ENCODE measurements at regions not wholly inside any gene's neighbourhood (a gene's known extent, or its start where the extent isn't known, plus 50 kb on each side); places are given as distances from the start of the nearest gene placed in this dataset.

- Histone ChIP-seq H3K27ac (ENCODE audit: low read depth in 1 of 3, low read length in 2 of 3) (no peak overlapping the region), H3K4me1 (ENCODE audit: control insufficient read depth in 3 of 3, insufficient read depth in 2 of 3, low read depth in 1 of 3, low read length in 2 of 3) (peaks cover 0 to 6% (median 0%) of the 10 kb centered on the region in 3 donors), H3K36me3 (ENCODE audit: control insufficient read depth in 3 of 3, insufficient read depth in 2 of 3, low read depth in 1 of 3, low read length in 3 of 3) (no peaks in the 10 kb centered on the region), H3K9me3 (ENCODE audit: control insufficient read depth in 2 of 2, insufficient read depth in 1 of 2, low read depth in 1 of 2, low read length in 1 of 2) (no peaks in the 10 kb centered on the region), H3K27me3 (ENCODE audit: control insufficient read depth in 3 of 3, insufficient read depth in 3 of 3, low read length in 3 of 3) (peaks cover 0 to 2% (median 0%) of the 10 kb centered on the region in 3 donors), H3K4me3 (ENCODE audit: low read depth in 1 of 3, low read length in 3 of 3) (no peak overlapping the region)
- DNase-seq (no peak), FAIRE-seq (no peak)
- 80 to 87% (median 85%) methylated on average over 8 of the region's 8 CpGs for WGBS, 3 donors
These were observed 262.4 kb upstream of the HMGA2 start for GRCh38 chr12:65561798-65562382.

- Histone ChIP-seq H3K4me1 (ENCODE audit: control insufficient read depth in 3 of 3, insufficient read depth in 2 of 3, low read depth in 1 of 3, low read length in 2 of 3) (peaks cover 0 to 6% (median 0%) of the 10 kb centered on the region in 3 donors), H3K36me3 (ENCODE audit: control insufficient read depth in 3 of 3, insufficient read depth in 2 of 3, low read depth in 1 of 3, low read length in 3 of 3) (no peaks in the 10 kb centered on the region), H3K27ac (ENCODE audit: low read depth in 1 of 3, low read length in 2 of 3) (peak overlapping the region in 1 of 3 donors; percentile 0), H3K27me3 (ENCODE audit: control insufficient read depth in 3 of 3, insufficient read depth in 3 of 3, low read length in 3 of 3) (peaks cover 0 to 2% (median 0%) of the 10 kb centered on the region in 3 donors), H3K4me3 (ENCODE audit: low read depth in 1 of 3, low read length in 3 of 3) (no peak overlapping the region), H3K9me3 (ENCODE audit: control insufficient read depth in 2 of 2, insufficient read depth in 1 of 2, low read depth in 1 of 2, low read length in 1 of 2) (no peaks in the 10 kb centered on the region)
- WGBS, 3 donors = 44 to 45% (median 45%) methylated on average over 11 of the region's 11 CpGs
- DNase-seq = peak in 1 of 2 donors; percentile 16
- FAIRE-seq = no peak
These were observed 258.4 kb upstream of the HMGA2 start for GRCh38 chr12:65565601-65566560.

- 9 to 35% (median 22%) methylated on average over 1 of the region's 1 CpG for WGBS, 3 donors
- Histone ChIP-seq H3K9me3 (ENCODE audit: control insufficient read depth in 2 of 2, insufficient read depth in 1 of 2, low read depth in 1 of 2, low read length in 1 of 2) (no peaks in the 10 kb centered on the region), H3K4me3 (ENCODE audit: low read depth in 1 of 3, low read length in 3 of 3) (no peak overlapping the region), H3K27ac (ENCODE audit: low read depth in 1 of 3, low read length in 2 of 3) (no peak overlapping the region), H3K36me3 (ENCODE audit: control insufficient read depth in 3 of 3, insufficient read depth in 2 of 3, low read depth in 1 of 3, low read length in 3 of 3) (no peaks in the 10 kb centered on the region), H3K4me1 (ENCODE audit: control insufficient read depth in 3 of 3, insufficient read depth in 2 of 3, low read depth in 1 of 3, low read length in 2 of 3) (peaks cover 0 to 6% (median 0%) of the 10 kb centered on the region in 3 donors), H3K27me3 (ENCODE audit: control insufficient read depth in 3 of 3, insufficient read depth in 3 of 3, low read length in 3 of 3) (peaks cover 0 to 2% (median 0%) of the 10 kb centered on the region in 3 donors)
- DNase-seq = no peak
- no peak for FAIRE-seq
These were observed 257.5 kb upstream of the HMGA2 start for GRCh38 chr12:65566751-65567150.

- FAIRE-seq (no peak), DNase-seq (no peak)
- Histone ChIP-seq H3K9me3 (ENCODE audit: control insufficient read depth in 2 of 2, insufficient read depth in 1 of 2, low read depth in 1 of 2, low read length in 1 of 2) (no peaks in the 10 kb centered on the region), H3K27ac (ENCODE audit: low read depth in 1 of 3, low read length in 2 of 3) (no peak overlapping the region), H3K27me3 (ENCODE audit: control insufficient read depth in 3 of 3, insufficient read depth in 3 of 3, low read length in 3 of 3) (peaks cover 0 to 2% (median 0%) of the 10 kb centered on the region in 3 donors), H3K36me3 (ENCODE audit: control insufficient read depth in 3 of 3, insufficient read depth in 2 of 3, low read depth in 1 of 3, low read length in 3 of 3) (no peaks in the 10 kb centered on the region), H3K4me3 (ENCODE audit: low read depth in 1 of 3, low read length in 3 of 3) (no peak overlapping the region), H3K4me1 (ENCODE audit: control insufficient read depth in 3 of 3, insufficient read depth in 2 of 3, low read depth in 1 of 3, low read length in 2 of 3) (peaks cover 0 to 6% (median 0%) of the 10 kb centered on the region in 3 donors)
- WGBS, 3 donors = 57 to 66% (median 58%) methylated on average over 3 of the region's 3 CpGs
These were observed 256.5 kb upstream of the HMGA2 start for GRCh38 chr12:65567820-65568219.

- 75 to 82% (median 77%) methylated on average over 4 of the region's 4 CpGs for WGBS, 3 donors
- H3K4me1 ChIP-seq (ENCODE audit: control insufficient read depth in 3 of 3, insufficient read depth in 2 of 3, low read depth in 1 of 3, low read length in 2 of 3) = peaks cover 0 to 6% (median 0%) of the 10 kb centered on the region in 3 donors
- FAIRE-seq = no peak
- H3K4me3 ChIP-seq (ENCODE audit: low read depth in 1 of 3, low read length in 3 of 3) = no peak overlapping the region
- no peaks in the 10 kb centered on the region for H3K9me3 ChIP-seq (ENCODE audit: control insufficient read depth in 2 of 2, insufficient read depth in 1 of 2, low read depth in 1 of 2, low read length in 1 of 2)
- no peak for DNase-seq
- H3K36me3 ChIP-seq (ENCODE audit: control insufficient read depth in 3 of 3, insufficient read depth in 2 of 3, low read depth in 1 of 3, low read length in 3 of 3) = no peaks in the 10 kb centered on the region
- H3K27me3 ChIP-seq (ENCODE audit: control insufficient read depth in 3 of 3, insufficient read depth in 3 of 3, low read length in 3 of 3) = no peaks in the 10 kb centered on the region
- H3K27ac ChIP-seq (ENCODE audit: low read depth in 1 of 3, low read length in 2 of 3) = no peak overlapping the region
These were observed 255.8 kb upstream of the HMGA2 start for GRCh38 chr12:65568517-65568916.

- no peak overlapping the region for H3K27ac ChIP-seq (ENCODE audit: low read depth in 1 of 3, low read length in 2 of 3)
- H3K27me3 ChIP-seq (ENCODE audit: control insufficient read depth in 3 of 3, insufficient read depth in 3 of 3, low read length in 3 of 3) = no peaks in the 10 kb centered on the region
- FAIRE-seq = no peak
- H3K4me3 ChIP-seq (ENCODE audit: low read depth in 1 of 3, low read length in 3 of 3) = no peak overlapping the region
- peaks cover 0 to 3% of the 10 kb centered on the region in 2 donors for H3K9me3 ChIP-seq (ENCODE audit: control insufficient read depth in 2 of 2, insufficient read depth in 1 of 2, low read depth in 1 of 2, low read length in 1 of 2)
- 75 to 84% (median 78%) methylated on average over 4 of the region's 4 CpGs for WGBS, 3 donors
- no peak for DNase-seq
- H3K4me1 ChIP-seq (ENCODE audit: control insufficient read depth in 3 of 3, insufficient read depth in 2 of 3, low read depth in 1 of 3, low read length in 2 of 3) = peaks cover 0 to 6% (median 0%) of the 10 kb centered on the region in 3 donors
- no peaks in the 10 kb centered on the region for H3K36me3 ChIP-seq (ENCODE audit: control insufficient read depth in 3 of 3, insufficient read depth in 2 of 3, low read depth in 1 of 3, low read length in 3 of 3)
These were observed 253.7 kb upstream of the HMGA2 start for GRCh38 chr12:65570451-65571130.

- Histone ChIP-seq H3K4me1 (ENCODE audit: control insufficient read depth in 3 of 3, insufficient read depth in 2 of 3, low read depth in 1 of 3, low read length in 2 of 3) (no peaks in the 10 kb centered on the region), H3K36me3 (ENCODE audit: control insufficient read depth in 3 of 3, insufficient read depth in 2 of 3, low read depth in 1 of 3, low read length in 3 of 3) (no peaks in the 10 kb centered on the region), H3K4me3 (ENCODE audit: low read depth in 1 of 3, low read length in 3 of 3) (no peak overlapping the region), H3K27ac (ENCODE audit: low read depth in 1 of 3, low read length in 2 of 3) (no peak overlapping the region), H3K9me3 (ENCODE audit: control insufficient read depth in 2 of 2, insufficient read depth in 1 of 2, low read depth in 1 of 2, low read length in 1 of 2) (peaks cover 0 to 3% of the 10 kb centered on the region in 2 donors), H3K27me3 (ENCODE audit: control insufficient read depth in 3 of 3, insufficient read depth in 3 of 3, low read length in 3 of 3) (no peaks in the 10 kb centered on the region)
- no peak for DNase-seq
- FAIRE-seq = no peak
These were observed 249.4 kb upstream of the HMGA2 start for GRCh38 chr12:65574867-65575266.

- no peak for FAIRE-seq
- WGBS, 3 donors = 77 to 84% (median 82%) methylated on average over 3 of the region's 3 CpGs
- no peak overlapping the region for H3K4me3 ChIP-seq (ENCODE audit: low read depth in 1 of 3, low read length in 3 of 3)
- no peaks in the 10 kb centered on the region for H3K4me1 ChIP-seq (ENCODE audit: control insufficient read depth in 3 of 3, insufficient read depth in 2 of 3, low read depth in 1 of 3, low read length in 2 of 3)
- no peaks in the 10 kb centered on the region for H3K9me3 ChIP-seq (ENCODE audit: control insufficient read depth in 2 of 2, insufficient read depth in 1 of 2, low read depth in 1 of 2, low read length in 1 of 2)
- no peaks in the 10 kb centered on the region for H3K27me3 ChIP-seq (ENCODE audit: control insufficient read depth in 3 of 3, insufficient read depth in 3 of 3, low read length in 3 of 3)
- no peak overlapping the region for H3K27ac ChIP-seq (ENCODE audit: low read depth in 1 of 3, low read length in 2 of 3)
- H3K36me3 ChIP-seq (ENCODE audit: control insufficient read depth in 3 of 3, insufficient read depth in 2 of 3, low read depth in 1 of 3, low read length in 3 of 3) = no peaks in the 10 kb centered on the region
- DNase-seq = no peak
These were observed 240.3 kb upstream of the HMGA2 start for GRCh38 chr12:65584016-65584415.
